Endothelial cell of umbilical vein (primary cell): ENCODE measurements at regions not wholly inside any gene's neighbourhood (a gene's known extent, or its start where the extent isn't known, plus 50 kb on each side); places are given as distances from the start of the nearest gene placed in this dataset.

Experiments
- BruUV-seq: library from RNA; stranded (reverse); fragments of 400-500 nt; replicated peaks from 2 replicates; lab custom pipeline; 2021; lab: Mats Ljungman, UMichigan
- CTCF ChIA-PET: fragments of 300-600, 350-600 bp; sonication (Branson Sonifier 250); formaldehyde crosslinking; loops from one replicate; lab custom pipeline; 2021; ENCODE audit warnings: antibody characterized with exemption, inconsistent platforms; lab: Charles Lee
- POLR2A ChIA-PET: fragments of 300-600, 350-600 bp; sonication (Branson Sonifier 250); formaldehyde crosslinking; loops from one replicate; lab custom pipeline; 2021; ENCODE audit warnings: antibody characterized with exemption, inconsistent platforms; lab: Charles Lee
- DNase-seq: peaks from one replicate; pipeline ENCODE4 v3.0.0-alpha.2; 2011; ENCODE audit warnings: low read depth, low spot score
- FAIRE-seq: peaks from 2 replicates; lab custom pipeline; 2011; peaks lifted over from hg19 to GRCh38; lab: Jason Lieb, UNC
- H2AFZ ChIP-seq: 2 replicates; pipeline ENCODE4 v1.6.0; 2012; ENCODE audit warnings: low read depth, low read length, control low read depth, inconsistent platforms
- H3K27ac ChIP-seq: 2 replicates; pipeline ENCODE4 v1.5.1; 2011; ENCODE audit warnings: low read depth, mild to moderate bottlenecking, control low read depth, low read length, moderate library complexity; ENCODE audit not compliant: insufficient read depth
- H3K27me3 ChIP-seq, 2 experiments: 2 replicates each; pipeline versions ENCODE4 v1.6.0 to v1.6.1; 2011; ENCODE audit warnings: low read length in 2 of 2, mixed read lengths in 1 of 2; ENCODE audit not compliant: control insufficient read depth in 2 of 2, insufficient read depth in 2 of 2
- H3K36me3 ChIP-seq, 2 experiments: 2 replicates in 1 of 2; 3 replicates in 1 of 2; pipeline ENCODE4 v1.5.1; 2011; ENCODE audit warnings: low read length in 2 of 2, mild to moderate bottlenecking in 1 of 2, moderate library complexity in 1 of 2; ENCODE audit not compliant: control insufficient read depth in 2 of 2, insufficient read depth in 2 of 2; ENCODE audit errors: extremely low read depth in 1 of 2
- H3K4me1 ChIP-seq: 3 replicates; pipeline ENCODE4 v1.5.1; 2011; ENCODE audit warnings: mild to moderate bottlenecking, low read length; ENCODE audit not compliant: control insufficient read depth, insufficient read depth; ENCODE audit errors: extremely low read depth
- H3K4me2 ChIP-seq: 2 replicates; pipeline ENCODE4 v1.6.1; 2011; ENCODE audit warnings: low read length, control low read depth, mixed read lengths; ENCODE audit not compliant: insufficient read depth
- H3K4me3 ChIP-seq, 3 experiments: fragments of 200-600 bp in 1 of 3; sonication (generic), shearing (Covaris generic) in 1 of 3; replicated peaks in 1 of 3; 2 replicates each; pipeline ENCODE4 v1.5.1; 2011 to 2016; ENCODE audit warnings: control low read depth in 3 of 3, low read length in 3 of 3, mild to moderate bottlenecking in 2 of 3, inconsistent platforms in 1 of 3, low read depth in 1 of 3, moderate library complexity in 1 of 3; ENCODE audit not compliant: insufficient read depth in 1 of 3
- H3K79me2 ChIP-seq: 2 replicates; pipeline ENCODE4 v1.6.0; 2012; ENCODE audit warnings: low read length, inconsistent platforms; ENCODE audit not compliant: control insufficient read depth, insufficient read depth
- H3K9ac ChIP-seq: replicated peaks from 2 replicates; pipeline ENCODE3; 2011; ENCODE audit warnings: low read length, control low read depth; ENCODE audit not compliant: insufficient read depth; ENCODE audit errors: extremely low read depth
- H3K9me1 ChIP-seq: replicated peaks from 3 replicates; pipeline ENCODE4 v1.6.0; 2011; ENCODE audit warnings: mild to moderate bottlenecking, low read length; ENCODE audit not compliant: control insufficient read depth, insufficient read depth; ENCODE audit errors: extremely low read depth
- H3K9me3 ChIP-seq: replicated peaks from 2 replicates; pipeline ENCODE4 v1.5.1; 2012; ENCODE audit warnings: low read length, inconsistent platforms; ENCODE audit not compliant: control insufficient read depth, insufficient read depth
- H4K20me1 ChIP-seq: replicated peaks from 2 replicates; pipeline ENCODE3; 2011; ENCODE audit warnings: mild to moderate bottlenecking, low read length; ENCODE audit not compliant: control insufficient read depth, insufficient read depth; ENCODE audit errors: extremely low read depth
- CTCF ChIP-seq, 2 donors: IDR thresholded peaks; 1 replicate in 1 of 2; 2 replicates in 1 of 2; pipeline ENCODE4 v1.5.1; 2011; ENCODE audit warnings: low read length in 2 of 2, mild to moderate bottlenecking in 2 of 2, moderate library complexity in 2 of 2, control low read depth in 1 of 2, inconsistent platforms in 1 of 2, low read depth in 1 of 2; ENCODE audit not compliant: insufficient read depth in 1 of 2; ENCODE audit errors: extremely low read depth in 1 of 2
- EZH2 ChIP-seq: IDR thresholded peaks from 2 replicates; pipeline ENCODE4 v1.6.1; 2012; ENCODE audit warnings: borderline replicate concordance, low read depth, mild to moderate bottlenecking, moderate library complexity, low read length, inconsistent platforms; ENCODE audit not compliant: severe bottlenecking
- FOS ChIP-seq: IDR thresholded peaks from 2 replicates; pipeline ENCODE4 v1.6.1; 2011; ENCODE audit warnings: mild to moderate bottlenecking, low read length, moderate library complexity, borderline replicate concordance; ENCODE audit not compliant: insufficient read depth
- GATA2 ChIP-seq: IDR thresholded peaks from 2 replicates; pipeline ENCODE4 v1.7.0; 2011; ENCODE audit warnings: low read depth, mild to moderate bottlenecking, moderate library complexity, mixed read lengths, low read length; ENCODE audit not compliant: insufficient read length, insufficient read depth
- JUN ChIP-seq: IDR thresholded peaks from 2 replicates; pipeline ENCODE4 v1.6.1; 2011; ENCODE audit warnings: borderline replicate concordance, low read depth; ENCODE audit not compliant: insufficient read length, insufficient read depth
- MAX ChIP-seq: IDR thresholded peaks from 2 replicates; pipeline ENCODE4 v1.6.1; 2011; ENCODE audit not compliant: insufficient read depth, insufficient read length
- MYC ChIP-seq: IDR thresholded peaks from one replicate; pipeline ENCODE4 v1.6.1; 2011; ENCODE audit warnings: mild to moderate bottlenecking, low read depth, low read length
- POLR2A ChIP-seq: IDR thresholded peaks from 2 replicates; pipeline ENCODE4 v1.6.1; 2012; ENCODE audit warnings: low read depth, mild to moderate bottlenecking, control low read depth, low read length
- POLR2AphosphoS5 ChIP-seq: IDR thresholded peaks from 2 replicates; pipeline ENCODE4 v1.6.1; 2012; ENCODE audit warnings: low read depth, mild to moderate bottlenecking, control low read depth, low read length, moderate library complexity; ENCODE audit not compliant: insufficient read depth
- dilution Hi-C: fragments of 300-500 bp; cut with MboI; formaldehyde crosslinking; loops from one replicate; pipeline ENCODE4 v1.15.0; 2019; ENCODE audit warnings: low sequenced_read_pairs; ENCODE audit not compliant: extremely low pct_ligation_motif_present
- intact Hi-C: fragments of 100-400 bp; cut with micrococcal nuclease; formaldehyde crosslinking; loops from one replicate; pipeline ENCODE4 v1.10.0; 2022

DNA sequence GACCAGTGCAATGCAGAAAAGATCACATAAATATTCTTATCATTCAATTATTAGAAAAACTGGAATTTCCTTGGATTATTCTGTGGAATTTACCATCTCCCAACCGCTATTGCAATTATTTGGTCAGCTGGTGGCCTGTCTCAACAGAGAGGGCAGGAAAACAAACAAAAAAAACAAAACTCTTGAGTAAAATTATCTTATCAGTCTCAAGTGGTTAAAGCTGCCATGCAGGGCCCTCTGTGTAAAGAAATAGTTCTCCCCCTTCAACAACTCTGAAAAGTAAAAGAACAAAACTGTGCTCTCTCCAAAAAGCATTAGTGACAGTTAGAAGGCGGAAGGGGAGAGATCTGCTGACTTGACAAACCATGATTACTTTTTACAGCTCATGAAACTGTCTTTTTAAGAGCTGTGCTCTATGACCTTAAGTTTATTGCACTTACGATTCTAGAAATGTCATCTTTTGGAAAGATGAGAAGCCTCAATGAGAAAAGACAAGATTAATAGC lies 152.3 kb downstream of the DLEU7 start:
- POLR2A ChIA-PET, result no interaction called here
- H3K27me3 ChIP-seq, result no peaks in the 10 kb centered on the region
- intact Hi-C loops (no loop called here), dilution Hi-C loops (no loop called here)
- FAIRE-seq (peak; percentile 58), DNase-seq (peak; percentile 41)
- no peaks in the 10 kb centered on the region for H3K79me2 ChIP-seq
- no peaks in the 10 kb centered on the region for H4K20me1 ChIP-seq
- BruUV-seq, result no TSS peak
- no peak overlapping the region for H3K4me2 ChIP-seq
- CTCF ChIA-PET, result interaction anchor here (0.6 to 1.2 kb wide), 4 partner anchors 15 to 652 kb away, joined by 3 to 4 read pairs (median 4); no protein-coding TSS in a partner anchor
- H3K9ac ChIP-seq, result peak overlapping the region; percentile 19
- no peak for TF ChIP-seq POLR2AphosphoS5
- TF ChIP-seq GATA2, result no peak
- no peak for TF ChIP-seq EZH2
- TF ChIP-seq MAX, result no peak
- TF ChIP-seq JUN, result no peak
- TF ChIP-seq FOS, result no peak
- no peak for TF ChIP-seq MYC
- no peak for TF ChIP-seq CTCF (IDR thresholded peaks at IDR 0.05; ENCODE audit: extremely low read depth in 1 of 2, insufficient read depth in 1 of 2, low read depth in 1 of 2, low read length in 2 of 2)
- no peak for TF ChIP-seq POLR2A
- H3K4me1 ChIP-seq, result peaks cover 30% of the 10 kb centered on the region
- H3K9me3 ChIP-seq, result no peaks in the 10 kb centered on the region
- H3K4me3 ChIP-seq, result no peak overlapping the region
- H3K27ac ChIP-seq, result peak overlapping the region; percentile 54
- no peaks in the 10 kb centered on the region for H3K36me3 ChIP-seq
- no peaks in the 10 kb centered on the region for H3K9me1 ChIP-seq
- H2AFZ ChIP-seq, result peak overlapping the region; percentile 40
